Nephron progenitor cell (in vitro differentiated cells): ENCODE measurements at regions not wholly inside any gene's neighbourhood (a gene's known extent, or its start where the extent isn't known, plus 50 kb on each side); places are given as distances from the start of the nearest gene placed in this dataset.

Experiments
- DNase-seq: peaks from one replicate; pipeline ENCODE4 v3.0.0; 2021
- H3K27ac Mint-ChIP-seq: 2 replicates; pipeline ENCODE4 v1.8.0; 2021; ENCODE audit warnings: mild to moderate bottlenecking, moderate library complexity, mixed read lengths
- H3K27me3 Mint-ChIP-seq: 2 replicates; pipeline ENCODE4 v1.8.0; 2021; ENCODE audit warnings: mild to moderate bottlenecking, low read depth, mixed read lengths; ENCODE audit not compliant: poor library complexity
- H3K36me3 Mint-ChIP-seq: 2 replicates; pipeline ENCODE4 v1.8.0; 2021; ENCODE audit warnings: low read depth, mixed read lengths
- H3K4me1 Mint-ChIP-seq: 2 replicates; pipeline ENCODE4 v1.8.0; 2021; ENCODE audit warnings: mixed read lengths
- H3K4me3 Mint-ChIP-seq: 2 replicates; pipeline ENCODE4 v1.8.0; 2021; ENCODE audit warnings: mild to moderate bottlenecking, moderate library complexity, mixed read lengths
- H3K9me3 Mint-ChIP-seq: 2 replicates; pipeline ENCODE4 v1.8.0; 2021; ENCODE audit warnings: mild to moderate bottlenecking, moderate library complexity, mixed read lengths
- TF ChIP-seq, protein P1 (sequence below): fragments of 200-600 bp; sonication (generic); IDR thresholded peaks from 2 replicates; pipeline ENCODE4 v1.5.0; 2021; ENCODE audit warnings: antibody characterized with exemption

DNA sequence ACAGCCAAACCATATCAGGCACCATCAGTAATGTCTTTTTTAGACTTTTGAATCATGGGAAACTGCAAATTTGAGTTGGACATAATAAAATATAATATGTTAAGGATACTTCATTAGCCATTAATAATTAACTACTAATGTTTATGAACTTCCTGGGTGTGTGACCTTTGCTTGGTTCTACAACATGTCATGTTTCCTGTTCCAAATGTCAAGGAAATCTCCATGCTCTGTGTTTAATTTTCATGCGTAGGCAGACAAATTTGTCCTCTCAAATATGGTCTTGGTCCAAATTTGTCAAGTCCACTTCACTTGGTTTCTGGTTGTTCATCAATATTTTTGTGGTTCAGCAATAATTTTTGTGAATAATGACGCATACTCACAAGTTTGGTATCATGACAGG lies 410.5 kb downstream of the BMP2 start:
- Mint-ChIP-seq H3K27ac (no peak overlapping the region), H3K36me3 (no peaks in the 10 kb centered on the region), H3K4me1 (no peaks in the 10 kb centered on the region), H3K27me3 (no peaks in the 10 kb centered on the region), H3K9me3 (peaks cover 38% of the 10 kb centered on the region), H3K4me3 (no peak overlapping the region)
- no peak for DNase-seq
- TF ChIP-seq, protein P1, sequence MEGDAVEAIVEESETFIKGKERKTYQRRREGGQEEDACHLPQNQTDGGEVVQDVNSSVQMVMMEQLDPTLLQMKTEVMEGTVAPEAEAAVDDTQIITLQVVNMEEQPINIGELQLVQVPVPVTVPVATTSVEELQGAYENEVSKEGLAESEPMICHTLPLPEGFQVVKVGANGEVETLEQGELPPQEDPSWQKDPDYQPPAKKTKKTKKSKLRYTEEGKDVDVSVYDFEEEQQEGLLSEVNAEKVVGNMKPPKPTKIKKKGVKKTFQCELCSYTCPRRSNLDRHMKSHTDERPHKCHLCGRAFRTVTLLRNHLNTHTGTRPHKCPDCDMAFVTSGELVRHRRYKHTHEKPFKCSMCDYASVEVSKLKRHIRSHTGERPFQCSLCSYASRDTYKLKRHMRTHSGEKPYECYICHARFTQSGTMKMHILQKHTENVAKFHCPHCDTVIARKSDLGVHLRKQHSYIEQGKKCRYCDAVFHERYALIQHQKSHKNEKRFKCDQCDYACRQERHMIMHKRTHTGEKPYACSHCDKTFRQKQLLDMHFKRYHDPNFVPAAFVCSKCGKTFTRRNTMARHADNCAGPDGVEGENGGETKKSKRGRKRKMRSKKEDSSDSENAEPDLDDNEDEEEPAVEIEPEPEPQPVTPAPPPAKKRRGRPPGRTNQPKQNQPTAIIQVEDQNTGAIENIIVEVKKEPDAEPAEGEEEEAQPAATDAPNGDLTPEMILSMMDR = no peak

DNA sequence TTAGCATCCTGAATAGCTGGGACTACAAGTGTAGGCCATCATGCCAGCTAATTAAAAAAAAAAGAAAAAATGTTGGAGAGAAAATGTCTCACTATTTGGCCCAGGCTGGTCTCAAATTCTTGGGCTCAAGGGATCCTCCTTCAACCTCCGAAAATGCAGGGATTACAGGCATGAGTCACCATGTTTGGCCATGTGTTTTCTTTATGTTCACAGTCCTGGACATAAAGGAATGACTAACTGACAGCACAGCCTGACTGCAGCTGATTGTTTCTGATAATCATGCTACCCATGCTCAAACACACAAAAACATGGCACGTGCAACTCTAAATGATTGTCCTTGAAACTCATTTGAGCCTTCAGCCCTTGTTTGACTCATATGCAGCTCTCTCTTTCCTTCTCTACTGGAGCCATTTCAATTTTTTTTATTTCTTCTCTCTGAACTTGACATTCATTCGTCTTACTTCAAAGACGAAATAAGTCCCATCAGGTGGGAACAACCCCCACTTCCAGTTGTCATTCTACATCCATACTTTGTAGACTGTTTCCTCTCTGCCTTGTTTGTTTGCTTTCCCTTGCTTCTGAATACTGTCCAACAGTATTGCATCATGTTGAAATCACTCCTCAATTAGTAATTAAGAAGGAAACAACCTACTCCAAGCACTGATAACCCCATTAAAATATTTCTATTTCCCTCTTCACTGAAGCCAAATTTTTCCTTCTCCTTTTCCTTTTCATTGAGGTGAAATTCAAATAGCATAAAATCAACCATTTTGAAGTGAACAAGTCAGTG lies 413.0 kb downstream of the BMP2 start:
- Mint-ChIP-seq H3K36me3 (no peaks in the 10 kb centered on the region), H3K9me3 (peaks cover 38% of the 10 kb centered on the region), H3K27ac (no peak overlapping the region), H3K4me3 (no peak overlapping the region), H3K4me1 (no peaks in the 10 kb centered on the region), H3K27me3 (no peaks in the 10 kb centered on the region)
- TF ChIP-seq, protein P1 = no peak
- DNase-seq = no peak

DNA sequence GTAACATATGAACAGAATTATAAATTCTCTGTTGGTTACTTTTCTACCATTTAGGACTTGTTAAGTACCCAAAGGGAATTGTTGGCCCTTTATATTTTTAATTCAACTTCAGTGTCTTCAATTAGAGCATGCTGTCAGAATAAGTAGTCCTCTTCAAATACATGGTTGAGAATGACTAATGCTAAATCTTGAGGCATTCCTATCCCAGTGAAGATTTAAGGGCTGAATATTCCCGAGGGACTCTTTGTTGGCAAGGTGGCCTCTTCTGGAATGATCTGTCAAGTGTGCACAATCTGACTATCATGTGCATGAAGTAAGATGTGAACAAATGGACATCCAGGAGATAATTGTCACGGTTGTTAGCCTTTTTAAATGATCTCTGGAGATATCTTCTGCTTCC lies 421.7 kb downstream of the BMP2 start:
- H3K9me3 Mint-ChIP-seq = no peaks in the 10 kb centered on the region
- no peak overlapping the region for H3K27ac Mint-ChIP-seq
- peaks cover 5% of the 10 kb centered on the region for H3K27me3 Mint-ChIP-seq
- no peak for DNase-seq
- H3K4me1 Mint-ChIP-seq = peaks cover 41% of the 10 kb centered on the region
- H3K36me3 Mint-ChIP-seq = no peaks in the 10 kb centered on the region
- H3K4me3 Mint-ChIP-seq = no peak overlapping the region
- TF ChIP-seq, protein P1 = no peak

DNA sequence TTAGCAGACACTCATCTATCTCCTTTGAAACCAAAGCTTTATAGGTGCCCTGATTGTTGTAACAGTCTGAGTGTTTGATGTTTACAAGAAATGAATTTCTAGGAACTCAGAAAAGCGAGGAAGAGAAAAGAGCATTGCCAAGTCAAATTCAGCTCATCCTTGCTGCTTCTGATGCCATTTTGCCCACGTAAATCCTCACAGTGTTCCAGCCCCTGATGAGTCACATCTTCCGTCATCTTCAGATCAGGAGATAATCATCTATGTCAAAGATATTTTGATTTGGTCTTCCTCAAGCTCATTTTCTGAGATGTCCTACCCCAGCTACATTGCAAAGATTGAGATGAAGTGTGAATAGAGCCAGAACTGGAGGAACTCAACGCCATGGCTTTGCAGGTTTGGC lies 426.2 kb downstream of the BMP2 start:
- H3K36me3 Mint-ChIP-seq = no peaks in the 10 kb centered on the region
- peaks cover 28% of the 10 kb centered on the region for H3K4me1 Mint-ChIP-seq
- peaks cover 5% of the 10 kb centered on the region for H3K27me3 Mint-ChIP-seq

DNA sequence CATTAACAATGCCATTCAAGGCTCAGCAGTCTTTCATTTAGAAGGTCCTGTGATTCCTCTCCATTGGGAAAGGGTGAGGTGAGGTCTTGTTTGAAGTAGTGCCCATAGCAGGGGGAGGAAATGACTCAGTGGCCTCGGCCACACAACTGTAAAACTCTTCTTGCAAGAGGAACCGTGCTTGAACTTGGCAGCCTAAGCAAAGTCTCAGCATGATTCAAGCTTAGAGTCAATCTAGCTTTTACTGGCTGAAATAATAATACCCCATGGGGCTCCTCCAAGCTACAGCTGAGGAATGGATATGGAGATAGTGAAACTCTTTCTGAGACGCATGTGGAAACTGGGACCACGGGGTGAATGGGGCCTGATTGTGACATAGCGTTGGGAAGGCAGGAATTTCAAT lies 428.2 kb downstream of the BMP2 start:
- TF ChIP-seq, protein P1 = no peak
- Mint-ChIP-seq H3K36me3 (no peaks in the 10 kb centered on the region), H3K27ac (no peak overlapping the region), H3K4me1 (peaks cover 7% of the 10 kb centered on the region), H3K27me3 (peaks cover 5% of the 10 kb centered on the region), H3K4me3 (no peak overlapping the region), H3K9me3 (no peaks in the 10 kb centered on the region)
- no peak for DNase-seq

More for the DNA sequence above, 426.2 kb downstream of the BMP2 start:
- Mint-ChIP-seq H3K9me3 (no peaks in the 10 kb centered on the region), H3K4me3 (no peak overlapping the region), H3K27ac (no peak overlapping the region)
- DNase-seq = no peak
- TF ChIP-seq, protein P1 = no peak

DNA sequence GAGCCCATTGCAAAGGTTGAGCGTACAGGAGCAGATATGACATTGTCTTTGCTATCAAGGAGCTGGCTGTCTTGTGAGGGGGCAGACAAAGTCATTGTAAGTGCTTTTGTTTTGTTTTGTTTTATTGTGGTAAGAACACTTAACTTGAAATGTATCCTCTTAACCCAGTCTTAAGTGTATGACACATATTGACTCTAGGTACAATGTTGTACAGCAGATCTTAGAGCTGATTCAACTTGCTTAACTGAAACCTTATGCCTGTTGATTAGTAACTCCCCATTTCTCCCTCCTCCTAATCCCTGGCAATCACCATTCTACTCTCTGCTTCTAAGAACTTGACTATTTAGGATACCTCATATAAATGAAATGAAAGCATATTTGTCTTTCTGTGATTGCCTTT lies 429.0 kb downstream of the BMP2 start:
- TF ChIP-seq, protein P1 = no peak
- Mint-ChIP-seq H3K27me3 (peaks cover under 1% of the 10 kb centered on the region), H3K4me3 (no peak overlapping the region), H3K27ac (no peak overlapping the region), H3K4me1 (no peaks in the 10 kb centered on the region), H3K36me3 (no peaks in the 10 kb centered on the region), H3K9me3 (no peaks in the 10 kb centered on the region)
- no peak for DNase-seq
